GM18907 (cell line): ENCODE measurements at regions not wholly inside any gene's neighbourhood (a gene's known extent, or its start where the extent isn't known, plus 50 kb on each side); places are given as distances from the start of the nearest gene placed in this dataset.
"Not testable (repeated sequence)": the region's sequence is repeated elsewhere in the genome, so short reads cannot be mapped to it uniquely, and the experiment has no call there.

Source experiments
- ATAC-seq: cut with Tn5 transposase; IDR thresholded peaks from one replicate; pipeline ENCODE4 v1.9.1; 2021; ENCODE audit warnings: mild to moderate bottlenecking, moderate library complexity; ENCODE audit not compliant: unreplicated experiment

GRCh38 chr4:147139455-147140198 lies 194.0 kb upstream of the TTC29 start:
- ATAC-seq: no peak

GRCh38 chr4:147151763-147152162 lies 206.1 kb upstream of the TTC29 start:
- no peak for ATAC-seq

GRCh38 chr4:147157860-147158701 lies 212.4 kb upstream of the TTC29 start:
- no peak for ATAC-seq

GRCh38 chr4:147160908-147161513 lies 215.3 kb upstream of the TTC29 start:
- ATAC-seq: peak; percentile 95

GRCh38 chr4:147163311-147163710 lies 217.6 kb upstream of the TTC29 start:
- no peak for ATAC-seq

GRCh38 chr4:147168200-147168599 lies 222.5 kb upstream of the TTC29 start:
- not testable (repeated sequence) for ATAC-seq

- no peak for ATAC-seq
Measured at GRCh38 chr4:147173322-147173721, 227.7 kb upstream of the TTC29 start.

GRCh38 chr4:147173797-147174432 lies 228.3 kb upstream of the TTC29 start:
- no peak for ATAC-seq

GRCh38 chr4:147174591-147174990 lies 228.9 kb upstream of the TTC29 start:
- no peak for ATAC-seq

GRCh38 chr4:147175460-147176025 lies 229.9 kb upstream of the TTC29 start:
- no peak for ATAC-seq

GRCh38 chr4:147182041-147182440 lies 236.4 kb upstream of the TTC29 start:
- ATAC-seq: no peak

GRCh38 chr4:147192679-147193078 lies 247.0 kb upstream of the TTC29 start:
- no peak for ATAC-seq

- ATAC-seq: no peak
Measured at GRCh38 chr4:147194114-147194513, 248.4 kb upstream of the TTC29 start.

GRCh38 chr4:147194604-147195003 lies 248.9 kb upstream of the TTC29 start:
- no peak for ATAC-seq

- no peak for ATAC-seq
Measured at GRCh38 chr4:147195386-147195785, 249.7 kb upstream of the TTC29 start.

- ATAC-seq: no peak
Measured at GRCh38 chr4:147198411-147199051, 252.9 kb upstream of the TTC29 start.

- no peak for ATAC-seq
Measured at GRCh38 chr4:147201016-147201415, 255.4 kb upstream of the TTC29 start.

GRCh38 chr4:147206807-147207206 lies 261.1 kb upstream of the TTC29 start:
- ATAC-seq: no peak

- no peak for ATAC-seq
Measured at GRCh38 chr4:147207911-147208310, 262.2 kb upstream of the TTC29 start.

- ATAC-seq: no peak
Measured at GRCh38 chr4:147217655-147218054, 263.2 kb upstream of the EDNRA start.
